ENCODE measurements at regions not wholly inside any gene's neighbourhood (a gene's known extent, or its start where the extent isn't known, plus 50 kb on each side); places are given as distances from the start of the nearest gene placed in this dataset.

DNA sequence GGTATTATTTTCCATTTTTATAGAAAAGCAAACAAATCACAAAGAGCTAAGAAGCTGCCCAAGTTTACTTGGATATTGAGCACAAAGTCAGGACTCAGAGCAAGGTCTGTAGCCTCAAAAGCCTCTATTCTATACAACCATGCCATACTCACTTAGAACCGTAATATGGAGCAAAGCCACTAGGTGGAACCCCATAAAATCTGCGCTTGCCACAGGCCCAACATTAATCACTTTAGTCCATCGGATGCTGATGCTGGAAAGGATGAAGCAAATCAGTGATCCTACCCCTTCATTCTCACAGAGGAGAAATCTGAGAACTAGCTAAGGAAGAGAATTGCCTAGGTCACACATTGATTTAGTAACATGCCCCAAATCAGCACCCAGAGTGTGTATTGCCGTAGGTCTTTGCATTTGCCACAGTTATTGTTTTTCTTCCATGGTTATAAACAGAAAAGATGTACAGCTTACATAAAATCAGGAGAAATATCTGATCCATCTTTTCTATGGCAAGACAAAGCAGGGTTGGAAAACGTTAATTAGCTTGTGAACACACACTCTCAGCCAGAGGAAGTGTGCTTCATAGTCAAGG is 56.7 kb upstream of the RAB38 start:
- in situ Hi-C loops (cut with MboI; ENCODE audit: low sequenced_read_pairs, unreplicated experiment), result no loop called here
- peak; percentile 35 for DNase-seq (ENCODE audit: low spot score)
- TF ChIP-seq, protein P1, sequence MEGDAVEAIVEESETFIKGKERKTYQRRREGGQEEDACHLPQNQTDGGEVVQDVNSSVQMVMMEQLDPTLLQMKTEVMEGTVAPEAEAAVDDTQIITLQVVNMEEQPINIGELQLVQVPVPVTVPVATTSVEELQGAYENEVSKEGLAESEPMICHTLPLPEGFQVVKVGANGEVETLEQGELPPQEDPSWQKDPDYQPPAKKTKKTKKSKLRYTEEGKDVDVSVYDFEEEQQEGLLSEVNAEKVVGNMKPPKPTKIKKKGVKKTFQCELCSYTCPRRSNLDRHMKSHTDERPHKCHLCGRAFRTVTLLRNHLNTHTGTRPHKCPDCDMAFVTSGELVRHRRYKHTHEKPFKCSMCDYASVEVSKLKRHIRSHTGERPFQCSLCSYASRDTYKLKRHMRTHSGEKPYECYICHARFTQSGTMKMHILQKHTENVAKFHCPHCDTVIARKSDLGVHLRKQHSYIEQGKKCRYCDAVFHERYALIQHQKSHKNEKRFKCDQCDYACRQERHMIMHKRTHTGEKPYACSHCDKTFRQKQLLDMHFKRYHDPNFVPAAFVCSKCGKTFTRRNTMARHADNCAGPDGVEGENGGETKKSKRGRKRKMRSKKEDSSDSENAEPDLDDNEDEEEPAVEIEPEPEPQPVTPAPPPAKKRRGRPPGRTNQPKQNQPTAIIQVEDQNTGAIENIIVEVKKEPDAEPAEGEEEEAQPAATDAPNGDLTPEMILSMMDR (IDR thresholded peaks at IDR 0.05; ENCODE audit: borderline replicate concordance, control extremely low read depth, extremely low read depth, insufficient read depth, missing control alignments), result peak; percentile 37

GRCh38 chr11:88229303-88229702 is 54.1 kb upstream of the RAB38 start:
- TF ChIP-seq, protein P1 (IDR thresholded peaks at IDR 0.05; ENCODE audit: borderline replicate concordance, control extremely low read depth, extremely low read depth, insufficient read depth, missing control alignments), result no peak
- DNase-seq (ENCODE audit: low spot score), result no peak
- in situ Hi-C loops (cut with MboI; ENCODE audit: low sequenced_read_pairs, unreplicated experiment), result no loop called here
